Lung (tissue), 11 donors: ENCODE measurements at regions not wholly inside any gene's neighbourhood (a gene's known extent, or its start where the extent isn't known, plus 50 kb on each side); places are given as distances from the start of the nearest gene placed in this dataset.
A peak's percentile ranks its signal among the peaks of the same experiment; 100 is the strongest.

Experiments
- ATAC-seq: fragments of 200-7000 bp; cut with Tn5 transposase; one replicate; pipeline ENCODE4 v1.9.1; 2020; ENCODE audit warnings: moderate number of reproducible peaks; ENCODE audit not compliant: insufficient read depth, low FRiP score
- DNase-seq, 3 donors: peaks; one replicate each; pipeline ENCODE4 v3.0.0-alpha.2; 2013 to 2017
- H3K27ac ChIP-seq, 2 donors: one replicate each; pipeline ENCODE4 v1.5.1; 2013; ENCODE audit warnings: mild to moderate bottlenecking in 2 of 2, moderate library complexity in 2 of 2, control low read depth in 1 of 2, inconsistent platforms in 1 of 2, low read depth in 1 of 2, low read length in 1 of 2
- H3K27me3 ChIP-seq, 3 donors: one replicate each; pipeline ENCODE4 v1.5.1; 2013; ENCODE audit warnings: low read length in 2 of 3; ENCODE audit not compliant: control insufficient read depth in 3 of 3, insufficient read depth in 3 of 3
- H3K36me3 ChIP-seq, 4 donors: one replicate each; pipeline ENCODE4 v1.5.1; 2013; ENCODE audit warnings: low read length in 4 of 4, mild to moderate bottlenecking in 1 of 4, moderate library complexity in 1 of 4; ENCODE audit not compliant: control insufficient read depth in 4 of 4, insufficient read depth in 4 of 4
- H3K4me1 ChIP-seq, 5 donors: one replicate each; pipeline ENCODE4 v1.5.1; 2013; ENCODE audit warnings: low read length in 5 of 5, mild to moderate bottlenecking in 2 of 5, moderate library complexity in 1 of 5; ENCODE audit not compliant: control insufficient read depth in 5 of 5, insufficient read depth in 5 of 5
- H3K4me3 ChIP-seq: one replicate; pipeline ENCODE4 v1.5.1; 2013; ENCODE audit warnings: mild to moderate bottlenecking, control low read depth, moderate library complexity
- H3K9ac ChIP-seq, 2 donors: one replicate each; pipeline ENCODE4 v1.5.1; 2013; ENCODE audit warnings: low read length in 2 of 2, control low read depth in 1 of 2; ENCODE audit not compliant: insufficient read depth in 1 of 2
- H3K9me3 ChIP-seq, 4 donors: one replicate each; pipeline ENCODE4 v1.5.1; 2013; ENCODE audit warnings: low read length in 3 of 4, mild to moderate bottlenecking in 1 of 4, moderate library complexity in 1 of 4; ENCODE audit not compliant: control insufficient read depth in 4 of 4, insufficient read depth in 3 of 4
- WGBS, 2 donors: extraction: QIAGEN DNeasy Blood & Tissue Kit; methylation state at CpG; one replicate each; pipeline ENCODE4 v1.1.7; 2013; 5-methylcytosine and 5-hydroxymethylcytosine counted together
- TF ChIP-seq, protein P1 (sequence below): IDR thresholded peaks from 2 replicates; pipeline ENCODE4 v1.5.1; 2012; ENCODE audit warnings: mild to moderate bottlenecking; ENCODE audit errors: control extremely low read depth, extremely low read depth
- donor health status: control.
- donor health status: control.
- donor health status: Bipolar disorder and iron deficiency.
- donor health status: healthy.
- donor health status: DM: yes; HTN: yes; CAD: no.

DNA sequence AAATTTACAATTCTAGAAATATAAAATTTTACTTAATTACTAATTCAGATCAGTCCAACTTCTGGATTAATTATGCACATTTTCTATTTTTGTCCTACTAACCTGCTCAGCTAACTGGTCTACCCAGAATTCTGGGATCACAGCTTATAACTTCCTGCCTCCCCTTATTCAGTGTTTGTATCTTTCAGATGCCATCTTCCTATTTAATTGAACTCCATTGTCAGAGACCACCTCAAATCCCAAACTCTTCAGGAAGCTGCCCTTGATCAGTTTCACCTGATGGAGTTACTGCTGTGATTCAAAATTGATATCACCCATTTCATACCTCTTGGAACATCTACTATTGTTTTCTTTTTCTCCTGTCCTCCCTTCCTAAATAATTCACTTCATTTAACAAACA lies 259.2 kb downstream of the WDR11 start:
- TF ChIP-seq, protein P1, sequence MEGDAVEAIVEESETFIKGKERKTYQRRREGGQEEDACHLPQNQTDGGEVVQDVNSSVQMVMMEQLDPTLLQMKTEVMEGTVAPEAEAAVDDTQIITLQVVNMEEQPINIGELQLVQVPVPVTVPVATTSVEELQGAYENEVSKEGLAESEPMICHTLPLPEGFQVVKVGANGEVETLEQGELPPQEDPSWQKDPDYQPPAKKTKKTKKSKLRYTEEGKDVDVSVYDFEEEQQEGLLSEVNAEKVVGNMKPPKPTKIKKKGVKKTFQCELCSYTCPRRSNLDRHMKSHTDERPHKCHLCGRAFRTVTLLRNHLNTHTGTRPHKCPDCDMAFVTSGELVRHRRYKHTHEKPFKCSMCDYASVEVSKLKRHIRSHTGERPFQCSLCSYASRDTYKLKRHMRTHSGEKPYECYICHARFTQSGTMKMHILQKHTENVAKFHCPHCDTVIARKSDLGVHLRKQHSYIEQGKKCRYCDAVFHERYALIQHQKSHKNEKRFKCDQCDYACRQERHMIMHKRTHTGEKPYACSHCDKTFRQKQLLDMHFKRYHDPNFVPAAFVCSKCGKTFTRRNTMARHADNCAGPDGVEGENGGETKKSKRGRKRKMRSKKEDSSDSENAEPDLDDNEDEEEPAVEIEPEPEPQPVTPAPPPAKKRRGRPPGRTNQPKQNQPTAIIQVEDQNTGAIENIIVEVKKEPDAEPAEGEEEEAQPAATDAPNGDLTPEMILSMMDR: no peak
- H3K4me1 ChIP-seq: peaks cover 0 to 14% (median 4%) of the 10 kb centered on the region in 5 donors
- no peaks in the 10 kb centered on the region for H3K27me3 ChIP-seq
- no peak overlapping the region for H3K4me3 ChIP-seq
- no peak overlapping the region for H3K27ac ChIP-seq
- no peak overlapping the region for H3K9ac ChIP-seq
- H3K36me3 ChIP-seq: no peaks in the 10 kb centered on the region
- DNase-seq (no peak), ATAC-seq (no peak)
- peaks cover 0 to 3% (median 0%) of the 10 kb centered on the region in 4 donors for H3K9me3 ChIP-seq

DNA sequence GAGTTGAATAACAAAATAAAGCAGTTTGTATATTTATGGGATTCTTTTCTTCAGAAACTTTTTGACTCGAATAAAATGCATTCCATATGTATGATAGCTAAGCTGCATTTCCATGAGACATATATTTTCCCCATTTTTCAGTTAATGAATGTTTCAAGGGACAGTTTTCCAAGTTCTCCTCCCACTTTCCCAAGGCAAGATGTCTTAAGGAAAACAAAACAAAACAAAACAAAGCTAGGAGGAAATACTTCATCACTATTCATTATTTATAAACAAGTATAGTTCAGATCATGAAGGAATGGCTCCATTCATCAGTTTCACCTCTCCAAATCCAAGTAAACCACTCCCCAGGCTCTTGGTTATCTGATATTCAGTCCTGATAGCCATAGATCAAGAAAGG lies 261.0 kb downstream of the WDR11 start:
- peaks cover 0 to 3% (median 0%) of the 10 kb centered on the region in 4 donors for H3K9me3 ChIP-seq

DNA sequence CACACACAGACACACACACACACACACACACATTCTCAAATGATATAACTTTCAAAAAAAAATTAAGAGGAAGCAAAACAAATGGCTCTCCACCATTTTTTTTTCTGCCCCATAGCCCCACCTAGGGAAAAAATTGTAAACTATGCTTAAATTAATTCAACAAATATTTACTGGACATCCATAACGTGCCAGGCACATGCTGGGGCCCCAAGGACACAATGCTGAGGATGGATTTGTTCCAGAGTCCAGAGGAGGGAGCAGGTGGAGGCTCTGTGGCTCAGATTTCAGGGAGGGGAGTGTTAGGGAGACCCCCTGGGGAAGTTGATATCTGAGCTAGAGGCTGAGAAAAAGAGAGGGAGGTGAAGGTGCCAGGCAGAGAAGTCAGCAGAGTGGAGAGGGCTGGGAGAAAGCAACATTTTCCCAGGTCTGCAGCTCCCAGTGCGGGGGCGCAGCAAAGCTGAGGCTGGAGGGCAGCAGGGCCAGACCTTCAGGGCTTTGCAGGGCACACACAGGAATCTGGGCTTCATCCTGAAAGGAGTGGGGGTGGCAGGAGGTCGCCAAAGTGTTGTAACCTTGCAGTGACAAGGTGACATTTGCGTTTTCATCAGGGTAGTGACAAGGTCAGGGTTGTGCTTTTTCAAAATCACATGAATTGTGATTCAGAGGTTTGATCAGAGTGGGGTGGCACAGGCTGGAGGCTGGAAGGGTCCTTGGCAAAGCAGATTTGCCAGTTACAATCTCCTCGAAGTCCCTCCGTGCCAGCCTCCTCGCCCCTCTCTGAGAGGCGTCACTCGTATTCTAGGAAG lies 261.6 kb downstream of the WDR11 start:
- no peaks in the 10 kb centered on the region for H3K36me3 ChIP-seq
- H3K27ac ChIP-seq: peak overlapping the region in 1 of 2 donors; percentile 74
- H3K27me3 ChIP-seq: no peaks in the 10 kb centered on the region
- no peak overlapping the region for H3K4me3 ChIP-seq
- TF ChIP-seq, protein P1: no peak
- ATAC-seq: peak; percentile 13
- 52 to 60% methylated on average over 10 of the region's 10 CpGs for WGBS, 2 donors
- peak in 2 of 3 donors; percentile 59 to 68 for DNase-seq
- H3K4me1 ChIP-seq: peaks cover 0 to 14% (median 4%) of the 10 kb centered on the region in 5 donors
- H3K9ac ChIP-seq: no peak overlapping the region
- peaks cover 0 to 3% (median 0%) of the 10 kb centered on the region in 4 donors for H3K9me3 ChIP-seq

More for the DNA sequence above, 261.0 kb downstream of the WDR11 start:
- peak in 2 of 3 donors; percentile 61 to 65 for DNase-seq
- no peaks in the 10 kb centered on the region for H3K27me3 ChIP-seq
- no peak overlapping the region for H3K27ac ChIP-seq
- H3K4me1 ChIP-seq: peaks cover 0 to 14% (median 4%) of the 10 kb centered on the region in 5 donors
- TF ChIP-seq, protein P1: no peak
- no peak overlapping the region for H3K9ac ChIP-seq
- WGBS, 2 donors: 59 to 66% methylated on average over 1 of the region's 1 CpG
- ATAC-seq: no peak
- no peaks in the 10 kb centered on the region for H3K36me3 ChIP-seq
- no peak overlapping the region for H3K4me3 ChIP-seq
